ENCODE measurements at regions not wholly inside any gene's neighbourhood (a gene's known extent, or its start where the extent isn't known, plus 50 kb on each side); places are given as distances from the start of the nearest gene placed in this dataset.

DNA sequence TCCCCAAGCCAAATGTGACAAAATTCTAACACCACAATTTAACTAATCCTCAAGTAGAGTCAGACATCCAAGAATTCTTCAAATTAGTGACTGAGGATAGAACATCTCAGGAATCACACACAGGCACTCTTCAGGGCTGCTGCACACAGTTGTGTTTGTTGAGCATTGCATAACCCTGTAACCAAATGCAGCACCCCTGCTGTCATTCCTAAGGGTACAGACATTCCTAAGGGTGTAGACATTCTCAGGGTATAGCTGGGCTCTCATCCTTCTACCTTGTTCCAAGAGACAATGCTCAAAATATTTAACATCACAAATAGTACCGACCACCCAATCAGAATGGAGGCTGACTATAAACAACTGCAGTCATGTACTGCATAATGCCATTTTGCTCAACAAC lies 107.1 kb upstream of the UBE2E2 start:
- TF ChIP-seq, protein P1, sequence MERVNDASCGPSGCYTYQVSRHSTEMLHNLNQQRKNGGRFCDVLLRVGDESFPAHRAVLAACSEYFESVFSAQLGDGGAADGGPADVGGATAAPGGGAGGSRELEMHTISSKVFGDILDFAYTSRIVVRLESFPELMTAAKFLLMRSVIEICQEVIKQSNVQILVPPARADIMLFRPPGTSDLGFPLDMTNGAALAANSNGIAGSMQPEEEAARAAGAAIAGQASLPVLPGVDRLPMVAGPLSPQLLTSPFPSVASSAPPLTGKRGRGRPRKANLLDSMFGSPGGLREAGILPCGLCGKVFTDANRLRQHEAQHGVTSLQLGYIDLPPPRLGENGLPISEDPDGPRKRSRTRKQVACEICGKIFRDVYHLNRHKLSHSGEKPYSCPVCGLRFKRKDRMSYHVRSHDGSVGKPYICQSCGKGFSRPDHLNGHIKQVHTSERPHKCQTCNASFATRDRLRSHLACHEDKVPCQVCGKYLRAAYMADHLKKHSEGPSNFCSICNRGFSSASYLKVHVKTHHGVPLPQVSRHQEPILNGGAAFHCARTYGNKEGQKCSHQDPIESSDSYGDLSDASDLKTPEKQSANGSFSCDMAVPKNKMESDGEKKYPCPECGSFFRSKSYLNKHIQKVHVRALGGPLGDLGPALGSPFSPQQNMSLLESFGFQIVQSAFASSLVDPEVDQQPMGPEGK (CRISPR knock-in tag; IDR thresholded peaks at IDR 0.05; ENCODE audit: borderline replicate concordance) = no peak
- TF ChIP-seq CSRNP3 (CRISPR knock-in tag; IDR thresholded peaks at IDR 0.05) (no peak), PPARA (CRISPR knock-in tag; IDR thresholded peaks at IDR 0.05; ENCODE audit: borderline replicate concordance) (no peak), SNAI2 (CRISPR knock-in tag; IDR thresholded peaks at IDR 0.05) (no peak), ZFP30 (CRISPR knock-in tag; IDR thresholded peaks at IDR 0.05) (no peak), ARNTL (CRISPR knock-in tag; IDR thresholded peaks at IDR 0.05; ENCODE audit: borderline replicate concordance, low read depth) (no peak), ZNF565 (CRISPR knock-in tag; conservative IDR thresholded peaks at IDR 0.05; ENCODE audit: low read depth) (no peak), TOX (CRISPR knock-in tag; IDR thresholded peaks at IDR 0.05; ENCODE audit: borderline replicate concordance) (no peak)

Data from SK-N-SH treated with all-trans-retinoic acid at 6 μM for 48 hours (cell line).